GM11168 (cell line): ENCODE measurements at regions not wholly inside any gene's neighbourhood (a gene's known extent, or its start where the extent isn't known, plus 50 kb on each side); places are given as distances from the start of the nearest gene placed in this dataset.
"Not testable (repeated sequence)": the region's sequence is repeated elsewhere in the genome, so short reads cannot be mapped to it uniquely, and the experiment has no call there.

ENCODE experiments used
- in situ Hi-C: fragments of 300-500 bp; cut with MboI; formaldehyde crosslinking; loops from one replicate; pipeline ENCODE4 v1.12.0; 2022; ENCODE audit warnings: low sequenced_read_pairs; ENCODE audit not compliant: unreplicated experiment

GRCh38 chr1:73671530-73671929 lies 526.4 kb downstream of the LRRIQ3 start:
- in situ Hi-C loops = no loop called here

DNA sequence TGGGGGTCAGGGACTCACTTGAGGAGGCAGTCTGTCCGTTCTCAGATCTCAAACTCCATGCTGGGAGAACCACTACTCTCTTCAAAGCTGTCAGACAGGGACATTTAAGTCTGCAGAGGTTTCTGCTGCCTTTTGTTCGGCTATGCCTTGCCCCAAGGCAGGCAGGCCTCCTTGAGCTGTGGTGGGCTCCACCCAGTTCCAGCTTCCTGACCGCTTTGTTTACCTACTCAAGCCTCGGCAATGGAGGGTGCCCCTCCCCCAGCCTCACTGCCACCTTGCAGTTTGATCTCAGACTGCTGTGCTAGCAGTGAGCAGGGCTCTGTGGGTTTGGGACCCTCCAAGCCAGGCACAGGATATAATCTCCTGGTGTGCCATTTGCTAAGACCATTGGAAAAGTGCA lies 530.0 kb downstream of the LRRIQ3 start:
- in situ Hi-C loops = not testable (repeated sequence)

DNA sequence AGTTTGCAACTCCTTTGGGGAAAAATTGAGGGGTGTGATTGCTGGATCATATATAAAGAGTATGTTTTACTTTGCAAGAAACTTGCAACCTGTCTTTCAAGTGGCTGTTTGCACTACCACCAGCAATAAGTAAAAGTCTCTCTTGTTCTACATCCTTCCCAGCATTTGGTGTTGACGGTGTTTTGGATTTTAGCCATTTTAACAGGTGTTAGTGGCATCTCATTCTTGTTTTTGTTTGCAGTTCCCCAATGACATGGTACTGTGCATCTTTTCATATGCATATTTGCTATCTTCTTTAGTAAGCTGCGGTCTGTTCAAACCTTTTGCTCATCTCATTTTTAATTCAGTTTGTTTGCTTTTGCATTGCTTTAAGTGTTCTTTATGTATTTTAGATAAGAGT lies 535.5 kb downstream of the LRRIQ3 start:
- in situ Hi-C loops = no loop called here

DNA sequence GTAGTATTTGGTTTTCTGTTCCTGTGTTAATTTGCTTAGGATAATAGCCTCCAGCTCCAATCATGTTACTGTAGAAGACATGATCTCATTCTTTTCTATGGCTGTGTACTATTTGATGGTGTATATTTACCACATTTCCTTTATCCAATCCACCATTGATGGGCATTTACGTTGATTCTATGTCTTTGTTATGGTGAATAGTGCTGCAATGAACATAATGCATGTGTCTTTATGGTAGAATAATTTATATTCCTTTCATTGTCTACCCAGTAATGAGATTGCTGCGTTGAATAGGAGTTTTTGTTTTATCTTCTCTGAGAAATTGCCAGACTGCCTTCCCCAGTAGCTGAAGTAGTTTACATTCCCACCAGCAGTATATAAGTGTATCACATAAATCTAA lies 538.8 kb downstream of the LRRIQ3 start:
- in situ Hi-C loops = no loop called here

DNA sequence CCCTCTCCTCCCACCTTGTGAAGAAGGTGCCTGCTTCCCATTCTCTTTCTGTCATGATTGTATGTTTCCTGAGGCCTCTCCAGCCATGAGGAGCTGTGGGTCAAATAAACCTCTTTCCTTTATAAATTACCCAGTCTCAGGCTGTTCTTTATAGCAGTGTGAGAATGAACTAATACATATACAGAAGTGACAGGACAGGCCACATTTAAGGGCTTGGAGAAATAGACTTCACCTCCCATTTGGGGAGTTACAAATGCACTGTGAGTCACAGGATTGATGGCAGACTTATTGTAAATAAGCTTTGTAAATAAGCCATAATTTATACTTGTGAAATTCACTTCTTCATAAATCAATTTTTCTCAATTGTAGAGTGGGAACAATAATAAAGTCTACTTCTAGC lies 543.3 kb downstream of the LRRIQ3 start:
- in situ Hi-C loops = no loop called here

DNA sequence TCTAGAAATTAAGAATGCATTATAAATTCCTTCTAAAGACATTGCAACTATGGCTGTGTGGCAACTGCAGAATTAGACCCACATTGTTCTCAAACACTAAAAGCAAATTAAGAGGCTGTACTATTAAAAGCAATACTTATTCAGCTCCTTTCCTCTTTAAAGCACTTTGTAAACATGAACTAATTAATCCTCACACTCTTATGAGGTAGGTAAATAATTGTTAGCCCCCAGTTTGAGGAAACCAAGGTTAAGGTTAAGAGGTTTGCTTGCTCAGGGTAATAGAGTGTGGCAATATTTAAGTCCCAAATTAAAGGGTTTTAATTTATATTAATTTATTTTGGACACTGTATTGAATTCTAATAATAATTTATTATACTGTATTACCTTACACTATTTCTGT lies 553.8 kb downstream of the LRRIQ3 start:
- in situ Hi-C loops = no loop called here

DNA sequence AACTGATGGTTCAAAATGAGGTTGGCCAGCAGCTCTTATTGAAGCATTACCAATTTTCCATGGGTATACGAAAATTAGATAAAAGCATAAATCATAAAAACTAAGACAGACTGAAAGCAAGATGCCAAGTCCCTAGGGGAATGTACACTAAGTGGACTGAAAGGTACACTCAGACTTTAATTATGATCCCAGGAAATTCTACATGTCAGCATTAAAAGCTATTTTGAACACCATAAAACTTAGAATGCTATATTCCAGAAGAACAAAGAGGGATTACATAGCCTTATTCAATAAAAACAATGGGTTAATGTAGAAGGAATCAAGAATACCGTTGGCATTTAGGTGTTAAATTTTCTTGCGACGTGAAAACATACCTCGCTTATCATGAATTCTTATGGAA lies 558.5 kb downstream of the LRRIQ3 start:
- in situ Hi-C loops = no loop called here

DNA sequence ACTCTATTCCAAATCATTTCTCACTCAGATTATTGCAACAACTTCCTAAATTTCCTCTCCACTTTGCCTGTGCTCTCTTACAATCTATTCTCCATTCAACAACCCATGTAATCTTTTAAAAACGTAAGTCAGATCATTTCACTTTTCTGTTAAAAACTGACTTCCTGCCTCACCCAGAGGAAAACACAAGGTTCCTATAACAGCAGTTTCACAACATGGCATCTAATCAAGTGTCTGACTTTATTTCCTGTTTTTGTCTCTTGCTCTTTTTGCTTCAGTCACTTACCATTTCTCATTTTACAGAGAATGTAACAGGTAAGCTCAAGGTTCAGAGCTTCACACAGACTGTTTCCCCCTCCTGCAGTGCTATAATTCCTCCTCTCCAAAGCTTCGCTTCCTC lies 560.7 kb downstream of the LRRIQ3 start:
- in situ Hi-C loops = no loop called here

GRCh38 chr1:73635021-73635420 lies 563.0 kb downstream of the LRRIQ3 start:
- in situ Hi-C loops = no loop called here

DNA sequence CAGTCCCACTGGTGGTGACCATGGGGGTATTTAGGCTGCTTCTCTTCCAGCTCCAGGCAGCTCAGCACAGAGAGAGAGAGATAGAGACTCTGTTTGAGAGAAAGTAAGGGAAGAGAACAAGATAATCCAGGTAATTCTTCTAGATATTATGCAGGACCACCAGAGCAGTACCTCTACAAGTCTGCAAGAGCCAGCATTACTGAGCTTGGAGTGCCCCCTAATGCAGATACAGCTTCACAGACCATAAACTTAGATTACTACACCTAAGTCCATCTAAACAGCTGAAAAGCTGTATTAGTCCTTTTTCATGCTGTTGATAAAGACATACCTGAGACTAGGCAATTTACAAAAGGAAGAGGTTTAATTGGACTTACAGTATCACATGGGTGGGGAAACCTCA lies 570.3 kb downstream of the LRRIQ3 start:
- in situ Hi-C loops = no loop called here

- in situ Hi-C loops = no loop called here
These were observed 571.6 kb downstream of the LRRIQ3 start for GRCh38 chr1:73626326-73626725.

DNA sequence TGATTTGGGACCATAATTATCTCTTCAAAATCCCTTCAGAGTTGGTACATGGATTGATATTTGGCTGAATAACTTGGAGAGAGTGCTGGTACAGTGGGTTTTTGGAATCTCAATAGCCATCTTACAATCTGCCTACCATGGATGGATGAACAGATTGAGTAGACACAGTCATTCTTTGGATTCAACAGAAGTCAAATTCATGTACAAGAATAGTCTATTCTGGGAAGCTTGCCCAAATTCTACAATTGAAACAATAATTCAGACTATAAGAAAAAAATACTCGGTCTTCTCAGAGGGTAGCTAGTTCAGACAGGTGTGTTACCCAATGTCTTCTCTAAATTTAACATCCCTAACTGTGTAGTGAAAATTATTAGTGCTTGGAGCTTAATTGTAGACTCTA lies 574.0 kb downstream of the LRRIQ3 start:
- in situ Hi-C loops = no loop called here

- in situ Hi-C loops = no loop called here
These were observed 580.8 kb downstream of the LRRIQ3 start for GRCh38 chr1:73617145-73617544.

GRCh38 chr1:73611681-73612080 lies 586.3 kb downstream of the LRRIQ3 start:
- in situ Hi-C loops = no loop called here

- in situ Hi-C loops = no loop called here
These were observed 593.2 kb downstream of the LRRIQ3 start for GRCh38 chr1:73604739-73605138.

GRCh38 chr1:73604211-73604610 lies 593.8 kb downstream of the LRRIQ3 start:
- in situ Hi-C loops = no loop called here

DNA sequence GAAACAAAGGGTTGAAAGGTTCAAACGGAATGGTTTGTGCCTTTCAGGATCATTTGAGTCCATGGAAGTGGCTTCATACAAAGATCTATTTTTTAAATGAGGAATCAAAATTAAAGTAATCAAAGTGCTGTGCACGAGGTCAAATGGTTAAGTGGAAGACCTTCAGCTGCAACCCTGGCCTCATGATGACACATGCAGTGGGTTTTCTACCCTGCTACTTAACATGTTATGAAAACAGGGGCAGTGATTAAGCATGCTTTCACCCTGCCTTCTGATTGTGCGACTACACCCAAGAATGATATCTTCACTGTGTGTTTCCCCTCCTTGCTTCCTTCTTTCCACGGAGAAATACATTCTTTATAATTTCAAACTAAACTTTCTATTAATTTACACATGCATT lies 604.2 kb downstream of the LRRIQ3 start:
- in situ Hi-C loops = no loop called here

- in situ Hi-C loops = no loop called here
These were observed 604.6 kb downstream of the LRRIQ3 start for GRCh38 chr1:73593364-73593763.

DNA sequence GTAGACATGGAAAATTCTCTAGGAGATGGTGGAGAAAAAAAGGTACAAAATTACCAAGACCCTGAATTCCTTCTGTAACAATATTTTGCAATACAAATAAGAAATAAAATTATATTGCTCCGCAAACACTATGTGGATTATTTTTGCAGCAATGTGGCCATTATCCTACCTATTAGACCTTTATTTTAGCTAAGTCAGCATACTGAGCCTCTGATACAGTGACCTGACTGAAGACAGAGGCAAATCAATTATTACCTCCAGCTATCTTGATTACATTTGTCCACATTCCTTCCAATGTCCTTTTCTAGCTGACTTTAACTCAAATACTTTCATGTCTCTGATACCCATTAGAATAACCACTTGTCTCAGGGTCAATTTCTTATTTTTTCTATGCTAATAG lies 610.9 kb downstream of the LRRIQ3 start:
- in situ Hi-C loops = no loop called here

GRCh38 chr1:73577206-73577605 lies 620.8 kb downstream of the LRRIQ3 start:
- in situ Hi-C loops = no loop called here

GRCh38 chr1:73576083-73576482 lies 621.9 kb downstream of the LRRIQ3 start:
- in situ Hi-C loops = no loop called here

DNA sequence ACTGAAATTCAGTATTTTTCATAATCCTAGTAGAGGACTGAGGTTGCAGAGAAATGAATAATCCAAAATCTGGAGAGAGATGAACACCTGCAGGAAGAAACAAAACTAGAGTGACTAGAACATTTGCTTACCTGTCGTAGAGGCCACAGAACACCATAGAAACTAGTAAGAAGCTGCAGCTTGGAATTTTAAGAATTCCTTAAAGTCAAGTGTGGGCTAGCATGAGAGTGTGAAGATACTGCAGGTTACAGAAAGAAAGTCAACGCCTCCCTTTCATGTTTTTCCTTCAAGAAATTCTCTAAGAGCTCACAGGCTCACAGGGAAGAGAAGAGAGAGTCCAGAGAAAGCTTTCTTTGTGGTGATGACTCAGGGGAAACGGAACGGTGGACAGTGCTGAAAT lies 633.7 kb downstream of the LRRIQ3 start:
- in situ Hi-C loops = no loop called here

DNA sequence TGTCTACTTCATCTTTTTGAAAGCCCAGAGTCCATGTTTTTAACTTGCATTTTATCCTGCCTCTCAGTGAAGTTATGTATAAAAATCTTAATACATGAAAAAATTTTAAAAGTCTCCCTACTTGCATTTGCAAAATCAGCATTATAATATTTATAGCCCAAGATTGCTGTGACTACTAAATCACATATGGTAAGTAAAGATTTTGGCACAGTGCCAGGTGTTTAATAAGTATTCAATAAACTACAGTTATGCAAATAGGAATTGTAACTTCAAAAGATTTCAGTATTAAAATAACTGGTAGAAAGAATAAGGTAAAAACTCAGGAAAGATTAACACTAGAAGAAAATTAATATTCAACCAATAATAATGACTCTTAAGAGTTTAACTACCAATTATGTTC lies 641.7 kb downstream of the LRRIQ3 start:
- in situ Hi-C loops = no loop called here
